ENCODE measurements at regions not wholly inside any gene's neighbourhood (a gene's known extent, or its start where the extent isn't known, plus 50 kb on each side); places are given as distances from the start of the nearest gene placed in this dataset.

- no peak for DNase-seq
Measured at GRCh38 chr5:5826911-5827310, 404.4 kb downstream of the ICE1 start.

DNA sequence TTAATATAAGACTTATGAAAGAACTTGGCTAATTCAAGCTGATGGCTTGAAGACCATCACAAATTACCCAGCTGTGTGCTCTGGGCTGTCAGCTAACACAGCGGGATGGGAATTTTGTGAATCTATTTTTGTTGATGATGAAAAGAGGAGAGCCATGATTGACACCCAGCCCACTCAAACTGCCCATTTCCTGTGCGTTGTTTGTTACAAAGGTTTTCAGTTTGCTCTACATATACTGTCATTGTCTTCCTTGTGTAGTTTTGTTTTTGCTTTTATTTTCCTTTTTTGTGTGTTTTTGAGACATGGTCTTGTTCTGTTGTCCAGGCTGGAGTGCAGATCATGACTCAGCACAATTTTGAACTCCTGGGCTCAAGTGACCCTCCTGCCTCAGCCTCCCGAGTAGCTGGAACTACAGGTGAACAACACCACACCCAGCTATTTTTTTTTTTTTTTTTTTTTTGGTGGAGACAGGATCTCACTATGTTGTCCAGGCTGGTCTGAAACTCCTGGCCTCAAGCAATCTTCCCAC is 400.3 kb downstream of the ICE1 start:
- DNase-seq = no peak

- DNase-seq = no peak
Measured at GRCh38 chr5:5816960-5817359, 394.5 kb downstream of the ICE1 start.

- DNase-seq = no peak
Measured at GRCh38 chr5:5813441-5813840, 391.0 kb downstream of the ICE1 start.

DNA sequence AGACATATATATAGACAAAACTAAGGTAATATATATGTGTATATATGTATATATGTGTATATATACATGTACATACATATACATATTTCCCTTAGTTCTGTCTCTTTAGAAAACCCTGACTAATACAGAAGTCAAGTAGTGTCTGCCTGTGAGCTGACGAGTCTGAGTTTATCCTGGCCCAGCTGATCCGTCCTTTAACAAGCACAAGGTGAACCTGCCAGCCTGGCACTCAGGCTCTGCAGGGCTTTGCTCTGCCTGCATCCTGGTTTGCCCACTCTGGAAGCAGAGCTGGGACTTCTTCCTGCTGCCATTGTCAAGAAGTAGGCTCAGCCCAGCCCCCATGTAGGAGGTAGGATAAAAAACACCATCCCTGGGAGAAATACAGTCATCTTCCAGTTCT is 388.0 kb downstream of the ICE1 start:
- no peak for DNase-seq

DNA sequence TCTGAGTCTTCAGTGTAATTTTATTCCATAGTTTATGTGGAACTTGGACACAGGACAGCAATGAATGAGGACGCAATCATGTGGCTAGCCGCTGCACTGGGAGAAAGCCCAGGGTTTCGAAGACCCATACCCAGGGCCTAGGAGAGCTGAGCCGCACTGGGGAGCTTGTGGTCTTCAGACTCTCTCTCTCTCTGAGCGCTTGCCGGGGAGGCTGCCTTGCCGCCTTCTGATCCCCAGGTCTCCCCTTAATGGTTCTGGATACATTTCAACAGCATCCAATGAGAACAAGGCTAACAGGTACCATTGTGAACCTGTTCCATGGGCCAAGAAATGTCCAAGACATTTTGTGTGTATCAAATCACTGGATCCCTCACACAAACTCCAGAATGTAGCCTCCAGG is 383.4 kb downstream of the ICE1 start:
- no peak for DNase-seq

- no peak for DNase-seq
Measured at GRCh38 chr5:5804478-5805233, 382.2 kb downstream of the ICE1 start.

GRCh38 chr5:5800801-5801761 is 378.6 kb downstream of the ICE1 start:
- no peak for DNase-seq

DNA sequence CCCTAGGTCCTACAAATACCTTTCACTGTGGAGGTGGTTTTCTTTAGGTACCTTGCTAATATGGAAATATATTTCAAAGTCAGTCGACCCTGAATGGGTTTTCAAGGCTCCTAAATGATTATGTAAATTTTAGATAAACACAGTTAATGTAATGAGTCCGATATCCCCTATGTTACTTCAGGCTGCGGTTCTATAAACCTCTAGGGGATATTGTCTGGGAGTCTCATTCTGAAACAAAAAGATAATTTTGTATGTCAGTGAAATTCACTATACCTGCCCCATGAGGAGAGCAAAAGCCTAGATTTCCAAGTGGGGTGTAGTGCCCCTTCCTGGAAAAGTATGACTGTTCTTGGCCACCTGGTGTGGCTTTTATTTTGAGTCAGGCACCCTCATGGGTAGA is 377.3 kb downstream of the ICE1 start:
- no peak for DNase-seq

DNA sequence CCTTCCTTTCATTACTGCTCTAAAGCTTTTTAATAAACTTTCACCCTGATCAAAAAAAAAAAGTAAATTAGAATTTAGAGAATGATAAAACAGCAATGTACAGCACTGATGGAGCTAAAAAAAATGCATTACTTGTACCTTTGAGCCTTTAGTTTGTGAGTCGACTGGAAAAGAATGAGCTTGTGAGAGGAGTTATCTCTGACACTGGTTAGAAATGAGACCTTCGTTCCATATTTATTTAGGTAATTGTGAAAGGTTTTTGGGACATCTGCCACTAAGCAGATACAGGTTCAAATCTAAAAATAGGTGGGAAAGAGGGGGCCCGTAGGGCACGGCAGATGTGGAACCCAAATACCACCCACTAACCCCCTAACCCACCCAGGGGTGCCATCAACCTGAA is 376.8 kb downstream of the ICE1 start:
- no peak for DNase-seq

DNA sequence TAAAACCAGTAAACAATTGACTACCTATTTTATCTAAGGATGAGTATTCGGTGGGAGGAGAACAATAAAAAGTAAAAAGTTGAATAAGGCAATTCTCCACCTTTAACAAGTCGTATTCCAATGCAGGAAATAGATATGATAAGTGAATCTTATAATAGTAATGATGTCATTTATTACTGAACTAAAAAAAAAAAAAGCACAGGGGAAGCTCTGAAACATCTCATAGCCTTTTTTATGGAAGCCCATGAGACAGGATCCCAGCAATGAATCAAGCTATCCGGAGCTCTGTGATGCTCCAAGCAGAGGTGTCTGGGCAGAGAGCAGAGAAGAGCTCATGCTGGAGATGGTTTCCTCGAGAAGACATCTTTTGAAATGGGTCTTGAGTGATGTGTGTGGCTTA is 376.0 kb downstream of the ICE1 start:
- no peak for DNase-seq

DNA sequence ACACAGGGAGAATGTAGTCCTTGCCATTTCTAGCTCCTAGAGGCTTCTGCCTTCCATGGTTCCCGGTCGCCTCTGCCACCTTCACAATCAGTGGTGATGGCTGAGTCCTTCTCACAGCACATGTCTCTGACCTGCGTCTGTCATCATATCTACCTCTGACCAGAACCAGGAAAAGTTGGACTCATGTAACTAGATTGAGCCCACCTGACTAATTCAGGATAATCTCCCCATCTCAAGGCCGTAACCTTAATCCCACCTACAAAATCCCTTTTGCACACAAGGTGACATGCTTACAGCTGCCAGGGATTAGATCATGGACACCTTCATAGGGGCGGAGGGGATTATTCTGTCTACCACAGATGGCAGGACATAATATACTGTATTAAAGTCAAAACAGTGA is 375.6 kb downstream of the ICE1 start:
- DNase-seq = no peak

DNA sequence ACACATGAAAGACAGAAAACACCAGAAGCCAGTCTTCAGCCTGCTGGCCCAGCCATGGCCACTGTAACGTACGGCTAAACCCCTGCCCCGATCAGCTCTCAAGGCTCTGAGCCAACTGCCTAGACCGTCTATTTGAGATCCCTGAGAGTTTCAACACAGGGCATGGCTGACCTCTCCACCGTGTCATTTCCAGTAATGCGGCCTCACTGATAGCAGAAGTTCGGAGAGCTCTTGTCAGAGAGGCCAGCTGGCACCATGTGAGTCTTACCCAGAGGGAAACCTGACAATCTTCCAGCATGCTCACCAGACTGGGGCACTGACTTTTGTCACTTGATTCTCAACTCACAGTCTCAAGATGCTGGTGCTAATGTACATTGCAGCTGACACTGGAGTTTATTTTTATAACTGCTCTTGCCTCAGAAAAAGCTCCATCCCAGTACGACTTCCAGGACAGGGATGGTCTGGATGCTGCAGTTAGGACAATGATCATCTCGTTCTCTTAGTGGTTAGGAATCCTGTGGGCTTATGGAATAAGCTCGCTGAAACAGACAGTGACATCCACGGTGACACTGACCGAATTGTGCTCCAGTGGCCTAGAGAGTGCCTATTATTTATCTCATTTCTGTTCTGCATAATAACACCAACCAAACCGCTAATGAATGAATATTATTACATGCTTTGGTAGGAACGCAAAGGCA is 372.7 kb downstream of the ICE1 start:
- DNase-seq = no peak

GRCh38 chr5:5794118-5794560 is 371.7 kb downstream of the ICE1 start:
- no peak for DNase-seq

DNA sequence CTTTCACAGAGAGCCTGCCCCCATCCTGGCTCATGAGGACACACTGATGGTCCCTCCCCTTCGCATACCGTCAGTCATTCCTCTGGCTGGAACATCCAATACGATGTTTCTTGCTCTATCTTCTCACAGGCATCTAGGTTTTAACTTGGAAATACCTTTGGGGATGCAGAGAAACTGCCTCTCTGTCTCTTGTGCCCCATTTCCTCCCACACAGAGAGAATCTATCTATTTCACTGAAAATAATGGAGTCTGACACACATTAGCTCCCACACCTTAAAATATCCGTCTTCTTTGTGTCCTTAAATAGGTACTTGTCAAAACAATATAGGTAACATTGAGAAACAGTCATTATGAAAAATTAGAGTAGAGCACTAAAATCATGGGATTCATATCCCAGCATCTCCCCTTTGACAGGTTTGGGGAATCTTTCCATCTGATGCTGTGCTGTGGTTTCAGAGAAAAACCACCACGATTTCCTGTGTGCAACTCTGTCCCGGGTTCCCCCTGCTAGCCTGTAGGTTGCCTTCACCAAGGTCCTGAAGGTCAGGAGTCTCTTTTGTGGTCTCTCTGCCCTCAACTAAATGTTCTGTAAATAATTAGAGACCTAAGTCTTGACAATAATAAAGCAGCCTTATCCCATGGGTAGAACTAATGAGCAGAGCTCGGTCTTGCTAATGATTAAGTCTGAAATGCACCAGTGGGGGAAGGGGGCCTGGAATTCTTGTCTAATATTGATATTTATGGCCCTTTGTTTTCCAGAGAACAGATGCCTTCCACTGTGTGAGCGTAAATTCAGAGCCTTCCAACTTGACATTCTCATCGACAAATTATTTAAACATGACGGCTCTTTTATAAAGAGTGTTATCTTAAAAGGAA is 371.0 kb downstream of the ICE1 start:
- no peak for DNase-seq

DNA sequence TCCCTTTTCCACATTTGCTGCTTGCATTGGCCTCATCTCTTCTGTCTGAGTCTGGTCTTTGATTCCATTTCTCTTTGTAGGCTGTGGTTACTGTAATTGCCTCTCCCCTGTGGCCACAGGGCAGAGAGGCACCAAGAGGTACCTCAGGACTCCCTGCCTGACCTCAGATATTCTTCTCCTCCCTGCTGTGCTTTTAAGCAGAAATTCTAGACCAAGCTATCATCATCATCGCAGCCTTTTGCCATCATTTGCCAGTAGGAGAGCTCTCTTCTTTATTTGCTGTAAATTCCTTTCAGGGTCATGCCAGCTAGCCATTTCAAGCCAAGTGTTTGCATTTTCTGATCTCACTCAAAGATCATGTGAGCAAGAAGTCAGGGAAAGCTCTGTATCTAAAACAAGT is 369.6 kb downstream of the ICE1 start:
- DNase-seq = no peak

DNA sequence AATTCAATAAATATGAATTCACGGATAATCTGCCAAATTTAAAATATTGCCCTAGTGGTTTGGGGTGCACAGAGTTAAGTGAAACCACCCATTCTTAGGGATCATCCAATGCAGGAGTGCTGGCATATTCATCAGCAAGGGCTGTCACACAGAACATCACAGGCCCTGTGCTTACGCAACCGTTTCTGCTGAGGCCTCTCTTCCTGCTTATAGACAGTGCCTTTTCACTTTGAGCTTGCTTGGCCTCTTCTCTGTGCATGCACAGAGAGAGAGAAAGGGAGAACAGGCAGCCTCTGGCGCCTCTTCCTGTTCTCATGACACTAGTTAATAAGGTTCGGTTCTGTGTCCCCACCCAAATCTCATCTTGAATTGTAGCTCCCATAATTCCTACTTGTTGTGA is 366.3 kb downstream of the ICE1 start:
- DNase-seq = no peak

- DNase-seq = no peak
Measured at GRCh38 chr5:5787373-5787772, 364.9 kb downstream of the ICE1 start.

GRCh38 chr5:5784101-5784500 is 361.6 kb downstream of the ICE1 start:
- DNase-seq = no peak

GRCh38 chr5:5783021-5783420 is 360.5 kb downstream of the ICE1 start:
- no peak for DNase-seq

- no peak for DNase-seq
Measured at GRCh38 chr5:5782402-5782801, 359.9 kb downstream of the ICE1 start.

DNA sequence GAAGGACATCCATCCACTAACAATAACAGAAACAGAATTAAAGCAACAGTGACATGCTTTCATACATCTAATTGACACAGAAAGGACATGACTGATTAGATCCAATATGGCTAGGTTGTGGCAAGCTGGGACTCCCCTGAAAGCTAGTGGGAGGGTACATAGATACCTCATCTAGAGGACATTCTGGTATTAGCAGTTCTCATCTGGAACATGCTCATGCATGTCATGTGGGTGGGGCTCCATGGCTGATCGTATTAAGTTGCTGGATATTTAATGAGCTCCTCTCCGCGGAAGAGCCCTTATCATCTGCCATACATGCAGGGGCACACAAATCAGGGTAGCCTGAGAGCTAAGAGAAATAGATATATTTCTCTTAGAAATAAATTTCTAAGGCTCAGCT is 358.9 kb downstream of the ICE1 start:
- no peak for DNase-seq

Measured in right forelimb (tissue), 1 donor.